ENCODE measurements at regions not wholly inside any gene's neighbourhood (a gene's known extent, or its start where the extent isn't known, plus 50 kb on each side); places are given as distances from the start of the nearest gene placed in this dataset.

GRCh38 chr7:121002-121785, 71.2 kb upstream of the FAM20C start (continued):
- TF ChIP-seq POU6F1 (CRISPR knock-in tag; IDR thresholded peaks at IDR 0.05; ENCODE audit: borderline replicate concordance, low read depth) (no peak), ZFP3 (CRISPR knock-in tag; IDR thresholded peaks at IDR 0.05) (no peak), ZNF565 (CRISPR knock-in tag; conservative IDR thresholded peaks at IDR 0.05; ENCODE audit: low read depth) (no peak), PPARA (CRISPR knock-in tag; IDR thresholded peaks at IDR 0.05; ENCODE audit: borderline replicate concordance) (no peak)

- TF ChIP-seq BACH2 (CRISPR knock-in tag; IDR thresholded peaks at IDR 0.05; ENCODE audit: borderline replicate concordance), result no peak
- no peak for TF ChIP-seq OSR1 (CRISPR knock-in tag; IDR thresholded peaks at IDR 0.05)
- TF ChIP-seq ZC3H10 (CRISPR knock-in tag; IDR thresholded peaks at IDR 0.05), result no peak
- no peak for TF ChIP-seq ARNTL (CRISPR knock-in tag; IDR thresholded peaks at IDR 0.05; ENCODE audit: borderline replicate concordance, low read depth)
- TF ChIP-seq ISL1 (CRISPR knock-in tag; IDR thresholded peaks at IDR 0.05), result no peak
- TF ChIP-seq TCF4 (CRISPR knock-in tag; IDR thresholded peaks at IDR 0.05; ENCODE audit: borderline replicate concordance), result no peak
- TF ChIP-seq TSHZ2 (CRISPR knock-in tag; IDR thresholded peaks at IDR 0.05), result no peak
- no peak for TF ChIP-seq CSRNP3 (CRISPR knock-in tag; IDR thresholded peaks at IDR 0.05)
- no peak for TF ChIP-seq PPARA (CRISPR knock-in tag; IDR thresholded peaks at IDR 0.05; ENCODE audit: borderline replicate concordance)
- no peak for TF ChIP-seq RARB (CRISPR knock-in tag; IDR thresholded peaks at IDR 0.05)
- no peak for TF ChIP-seq ZNF70 (CRISPR knock-in tag; IDR thresholded peaks at IDR 0.05)
- no peak for TF ChIP-seq PATZ1 (CRISPR knock-in tag; IDR thresholded peaks at IDR 0.05; ENCODE audit: borderline replicate concordance)
- no peak for TF ChIP-seq POU6F1 (CRISPR knock-in tag; IDR thresholded peaks at IDR 0.05; ENCODE audit: borderline replicate concordance, low read depth)
- TF ChIP-seq ZFP3 (CRISPR knock-in tag; IDR thresholded peaks at IDR 0.05), result no peak
- no peak for TF ChIP-seq CREB5 (CRISPR knock-in tag; IDR thresholded peaks at IDR 0.05; ENCODE audit: low read depth)
- ATAC-seq, result no peak
Measured at GRCh38 chr7:123237-123636, 69.1 kb upstream of the FAM20C start.
